Esophagus squamous epithelium (tissue), 4 donors: ENCODE measurements at regions not wholly inside any gene's neighbourhood (a gene's known extent, or its start where the extent isn't known, plus 50 kb on each side); places are given as distances from the start of the nearest gene placed in this dataset.

ENCODE experiments used
- CTCF ChIP-seq, 6 experiments: fragments of 450-650 bp in 4 of 6; fragments of 200-600 bp in 2 of 6; sonication (generic) in 2 of 6; IDR thresholded peaks; one replicate each; pipeline ENCODE4 v1.5.1; 2016 to 2019; ENCODE audit warnings: antibody characterized with exemption in 6 of 6, mild to moderate bottlenecking in 4 of 6, moderate library complexity in 4 of 6
- POLR2A ChIP-seq, 4 donors: fragments of 450-650 bp; IDR thresholded peaks; one replicate each; pipeline ENCODE4 v1.6.1; 2017; ENCODE audit warnings: antibody characterized with exemption in 4 of 4, mild to moderate bottlenecking in 4 of 4, moderate library complexity in 3 of 4

- no peak for TF ChIP-seq CTCF (IDR thresholded peaks at IDR 0.05)
- no peak for TF ChIP-seq POLR2A (IDR thresholded peaks at IDR 0.05)
Observed at GRCh38 chr1:230542681-230543080, 99.6 kb upstream of the COG2 start.
